AG04450 (cell line): ENCODE measurements at regions not wholly inside any gene's neighbourhood (a gene's known extent, or its start where the extent isn't known, plus 50 kb on each side); places are given as distances from the start of the nearest gene placed in this dataset.

ENCODE experiments used
- CTCF ChIA-PET: fragments of 300-600, 350-600 bp; formaldehyde crosslinking; extraction: SDS; loops from one replicate; lab custom pipeline; 2022; ENCODE audit warnings: antibody characterized with exemption, inconsistent platforms; lab: Charles Lee
- POLR2A ChIA-PET: fragments of 350-600 bp; formaldehyde crosslinking; extraction: SDS; loops from one replicate; lab custom pipeline; 2021; ENCODE audit warnings: antibody characterized with exemption, inconsistent platforms; lab: Yijun Ruan, JAX
- DNase-seq: peaks from one replicate; pipeline ENCODE4 v3.0.0-alpha.2; 2011; ENCODE audit warnings: low read depth, low spot score
- H3K27ac ChIP-seq: one replicate; pipeline ENCODE4 v1.5.1; 2012; ENCODE audit warnings: low read depth, low read length, control low read depth
- H3K27me3 ChIP-seq: one replicate; pipeline ENCODE4 v1.6.0; 2012; ENCODE audit warnings: low read length; ENCODE audit not compliant: control insufficient read depth, insufficient read depth
- H3K4me3 ChIP-seq: 2 replicates; pipeline ENCODE4 v1.5.1; 2011; ENCODE audit warnings: mild to moderate bottlenecking, low read depth, low read length, control low read depth
- H3K9me3 ChIP-seq: 2 replicates; pipeline ENCODE4 v1.5.1; 2012; ENCODE audit warnings: low read length; ENCODE audit not compliant: control insufficient read depth, insufficient read depth
- CTCF ChIP-seq: IDR thresholded peaks from 2 replicates; pipeline ENCODE4 v1.5.1; 2011; ENCODE audit warnings: low read depth, low read length, control low read depth, inconsistent platforms

GRCh38 chr11:22473586-22473985 lies 135.4 kb downstream of the SLC17A6 start:
- no peak for DNase-seq
- H3K27ac ChIP-seq = no peak overlapping the region
- H3K9me3 ChIP-seq = no peaks in the 10 kb centered on the region
- POLR2A ChIA-PET = no interaction called here
- CTCF ChIA-PET = no interaction called here
- TF ChIP-seq CTCF = no peak
- H3K27me3 ChIP-seq = no peaks in the 10 kb centered on the region
- H3K4me3 ChIP-seq = no peak overlapping the region

GRCh38 chr11:22472306-22472705 lies 134.1 kb downstream of the SLC17A6 start:
- POLR2A ChIA-PET = no interaction called here
- CTCF ChIA-PET = interaction anchor here (1.2 kb wide), 1 partner anchor 315 kb away, joined by 3 read pairs; no protein-coding TSS in a partner anchor
- TF ChIP-seq CTCF = peak; percentile 34
- Histone ChIP-seq H3K9me3 (no peaks in the 10 kb centered on the region), H3K27me3 (no peaks in the 10 kb centered on the region), H3K4me3 (no peak overlapping the region), H3K27ac (no peak overlapping the region)
- no peak for DNase-seq

- H3K4me3 ChIP-seq = no peak overlapping the region
- CTCF ChIA-PET = interaction anchor here (0.6 kb wide), 1 partner anchor 61 kb away, joined by 3 read pairs; no protein-coding TSS in a partner anchor
- no peak for DNase-seq
- H3K9me3 ChIP-seq = no peaks in the 10 kb centered on the region
- H3K27me3 ChIP-seq = no peaks in the 10 kb centered on the region
- POLR2A ChIA-PET = no interaction called here
- no peak overlapping the region for H3K27ac ChIP-seq
- TF ChIP-seq CTCF = no peak
Observed at GRCh38 chr11:22471385-22471784, 133.2 kb downstream of the SLC17A6 start.

- Histone ChIP-seq H3K9me3 (no peaks in the 10 kb centered on the region), H3K4me3 (no peak overlapping the region), H3K27ac (peak overlapping the region; percentile 77), H3K27me3 (no peaks in the 10 kb centered on the region)
- no peak for DNase-seq
- ChIA-PET POLR2A (no interaction called here), CTCF (no interaction called here)
- TF ChIP-seq CTCF = no peak
Observed at GRCh38 chr11:22467741-22468140, 129.6 kb downstream of the SLC17A6 start.

- Histone ChIP-seq H3K4me3 (no peak overlapping the region), H3K27ac (peak overlapping the region; percentile 77), H3K27me3 (no peaks in the 10 kb centered on the region), H3K9me3 (no peaks in the 10 kb centered on the region)
- POLR2A ChIA-PET = no interaction called here
- CTCF ChIA-PET = no interaction called here
- no peak for TF ChIP-seq CTCF
- DNase-seq = no peak
Observed at GRCh38 chr11:22467248-22467647, 129.1 kb downstream of the SLC17A6 start.
